ENCODE measurements at regions not wholly inside any gene's neighbourhood (a gene's known extent, or its start where the extent isn't known, plus 50 kb on each side); places are given as distances from the start of the nearest gene placed in this dataset.
A peak's percentile ranks its signal among the peaks of the same experiment; 100 is the strongest.

DNA sequence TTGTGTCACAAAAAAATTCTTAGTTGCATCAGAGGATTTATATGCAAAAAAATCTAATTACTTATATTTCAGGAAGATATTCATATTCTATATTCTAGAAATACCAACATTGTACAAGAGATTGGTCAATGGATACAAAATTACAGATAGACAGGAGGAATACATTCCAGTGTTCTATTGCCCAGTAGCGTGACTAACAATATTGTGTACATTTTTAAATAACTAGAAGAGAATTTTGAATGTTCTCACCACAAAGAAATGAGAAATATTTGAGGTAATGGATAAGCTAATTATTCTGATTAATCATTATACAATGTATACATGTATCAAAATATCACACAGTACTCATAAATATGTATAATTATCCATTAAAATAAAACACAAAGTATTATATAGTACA, 253.3 kb downstream of the IPMK start:
- DNase-seq (ENCODE audit: low read depth): no peak

- DNase-seq (ENCODE audit: low read depth): peak; percentile 77
Measured at GRCh38 chr10:58013406-58013805, 254.3 kb downstream of the IPMK start.

DNA sequence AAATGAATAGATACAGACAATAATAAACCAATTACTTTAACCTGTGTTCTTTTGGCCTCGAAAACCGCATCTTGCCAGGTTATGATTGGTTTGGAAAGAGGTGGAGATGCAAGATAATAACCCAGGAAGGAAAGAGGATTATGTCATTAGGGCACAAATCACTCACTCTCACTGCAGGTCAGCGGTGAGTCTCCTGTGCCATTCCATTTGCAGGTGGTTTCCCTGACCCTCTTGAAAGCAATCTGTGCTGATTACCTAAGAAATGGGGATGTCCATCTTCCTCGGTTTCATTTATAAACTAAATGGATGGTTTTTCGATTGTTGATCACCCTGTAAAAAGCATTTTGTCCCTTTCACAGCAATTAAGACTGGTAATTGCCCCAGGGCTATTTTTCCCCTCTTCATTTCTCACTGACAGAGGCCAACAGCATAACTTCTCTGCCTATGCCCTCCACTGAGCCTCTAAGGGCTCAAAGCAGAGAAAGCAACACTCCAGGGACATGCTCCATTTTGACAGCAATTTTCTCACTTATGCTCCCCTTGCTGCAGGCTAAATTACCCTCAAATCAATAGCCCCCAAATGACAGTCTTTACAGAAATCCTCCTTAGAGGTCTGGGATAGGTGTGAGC, 257.5 kb downstream of the IPMK start:
- no peak for DNase-seq (ENCODE audit: low read depth)

GRCh38 chr10:58003945-58004344, 263.7 kb downstream of the IPMK start:
- DNase-seq (ENCODE audit: low read depth): peak; percentile 45

GRCh38 chr10:58001159-58001558, 266.5 kb downstream of the IPMK start:
- DNase-seq (ENCODE audit: low read depth): no peak

- DNase-seq (ENCODE audit: low read depth): no peak
Measured at GRCh38 chr10:57996536-57996935, 271.2 kb downstream of the IPMK start.

- no peak for DNase-seq (ENCODE audit: low read depth)
Measured at GRCh38 chr10:57993302-57993701, 274.4 kb downstream of the IPMK start.

DNA sequence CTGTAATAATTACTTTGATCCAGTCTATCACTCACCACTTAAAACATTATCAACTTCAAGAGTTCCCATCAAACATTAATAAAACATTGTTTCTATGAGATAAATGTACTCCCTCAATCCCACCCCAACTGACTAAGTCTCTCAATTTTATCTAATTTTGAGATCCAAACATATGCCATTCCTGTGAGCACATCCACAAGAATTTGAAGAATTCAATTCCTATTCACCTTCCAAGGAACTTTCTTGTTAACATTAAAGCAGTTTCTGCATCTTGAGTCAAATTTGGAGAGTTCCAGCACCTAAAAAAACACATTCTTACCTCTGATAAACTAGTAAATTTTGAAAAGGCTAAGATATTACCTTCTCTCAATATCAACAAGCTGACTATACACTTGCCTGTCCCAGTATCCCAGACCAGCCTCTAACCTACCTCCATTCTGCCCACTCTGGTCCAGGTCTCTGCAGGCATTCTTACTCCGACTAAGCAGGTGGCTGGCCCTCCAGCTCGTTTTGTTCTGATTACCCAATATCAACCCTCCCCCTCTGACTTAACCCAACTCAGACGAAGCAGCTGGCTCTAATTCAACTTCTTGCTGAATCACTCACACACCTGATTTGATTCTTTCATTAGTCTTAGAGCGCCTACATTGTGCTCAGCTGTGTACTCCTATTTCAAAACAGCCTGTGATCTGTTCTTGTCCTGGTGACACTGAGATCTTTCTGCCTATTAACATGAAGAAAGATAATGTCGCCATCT, 275.2 kb downstream of the IPMK start:
- peak; percentile 39 for DNase-seq (ENCODE audit: low read depth)

DNA sequence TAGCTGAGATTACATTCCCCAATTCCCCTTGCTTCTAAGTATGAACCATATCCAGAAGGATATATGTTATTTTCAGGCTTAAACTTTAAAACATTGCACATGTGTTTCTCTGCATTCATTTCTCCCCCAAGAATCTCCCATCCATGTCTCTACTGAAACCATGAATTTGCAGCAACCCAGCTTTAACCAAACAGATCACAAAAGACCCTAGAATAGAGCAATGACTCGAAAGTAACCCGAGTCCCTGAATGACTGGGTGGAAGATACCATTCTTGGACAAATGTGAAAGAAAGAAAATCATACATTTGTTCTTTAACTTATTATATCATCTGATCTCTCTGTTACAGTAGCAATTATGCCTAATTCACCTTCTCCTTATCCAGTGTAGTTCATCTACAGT, 278.7 kb downstream of the IPMK start:
- peak; percentile 44 for DNase-seq (ENCODE audit: low read depth)

GRCh38 chr10:57987055-57987721, 280.5 kb downstream of the IPMK start:
- DNase-seq (ENCODE audit: low read depth): no peak

DNA sequence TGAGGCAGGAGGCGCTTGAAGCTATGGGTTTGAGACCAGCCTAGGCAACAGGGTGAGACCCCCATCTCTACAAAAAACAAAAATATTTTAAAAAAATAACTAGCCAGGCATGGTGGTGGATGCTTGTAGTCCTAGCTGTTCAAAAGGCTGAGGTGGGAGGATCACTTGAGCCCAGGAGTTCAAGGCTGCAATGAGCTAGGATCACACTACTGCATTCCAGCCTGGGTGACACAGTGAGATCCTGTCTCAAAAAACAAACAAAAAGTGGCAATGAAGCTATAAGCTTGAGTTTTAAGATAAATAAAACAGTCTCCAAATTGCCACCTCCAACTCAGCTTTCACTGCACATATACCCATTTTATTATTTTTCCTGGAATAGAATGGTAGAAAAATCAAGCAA, 281.3 kb downstream of the IPMK start:
- DNase-seq (ENCODE audit: low read depth): no peak

DNA sequence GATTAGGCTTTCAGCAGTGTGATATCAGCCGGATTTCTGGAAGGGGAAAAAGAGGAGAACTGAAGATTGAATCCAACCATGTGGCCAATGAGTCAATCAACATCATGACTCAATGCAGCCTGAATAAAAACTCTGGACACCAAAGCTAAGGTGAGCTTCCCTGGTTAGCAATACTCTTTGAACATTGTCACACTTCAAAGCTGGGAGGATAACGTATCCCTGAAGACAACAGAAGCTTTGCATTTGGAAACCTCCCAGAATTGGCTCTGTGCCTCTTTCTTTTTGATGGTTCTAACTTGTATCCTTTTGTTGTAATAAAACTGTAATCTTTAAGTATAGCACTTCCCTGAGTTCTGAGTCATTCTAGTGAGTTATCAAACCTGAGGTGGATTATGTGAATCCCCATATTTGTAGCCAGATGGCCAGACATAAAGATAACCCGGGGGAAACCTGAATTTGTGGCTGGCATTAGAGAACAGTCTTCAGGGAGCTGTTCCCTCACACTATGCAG, 284.4 kb downstream of the IPMK start:
- DNase-seq (ENCODE audit: low read depth): no peak

DNA sequence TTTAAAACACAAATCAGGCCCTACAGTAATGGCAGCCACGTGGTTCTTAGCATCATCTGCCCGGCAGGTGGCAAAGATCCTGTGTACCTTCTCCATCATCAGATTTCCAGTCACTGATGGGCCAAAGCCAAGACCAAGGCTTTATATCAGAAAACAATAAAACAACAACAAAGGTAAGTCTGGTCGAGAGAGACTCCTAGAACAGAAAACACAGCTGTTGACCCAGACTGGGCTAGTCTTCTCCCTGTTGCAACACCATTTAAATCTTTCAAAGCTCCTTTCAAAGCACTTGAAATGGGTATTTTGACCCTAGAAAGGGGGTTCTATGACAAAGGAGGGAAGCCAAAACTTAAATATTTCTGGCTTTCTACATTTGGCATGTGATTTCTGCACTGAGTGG, 285.6 kb downstream of the IPMK start:
- DNase-seq (ENCODE audit: low read depth): peak; percentile 37

DNA sequence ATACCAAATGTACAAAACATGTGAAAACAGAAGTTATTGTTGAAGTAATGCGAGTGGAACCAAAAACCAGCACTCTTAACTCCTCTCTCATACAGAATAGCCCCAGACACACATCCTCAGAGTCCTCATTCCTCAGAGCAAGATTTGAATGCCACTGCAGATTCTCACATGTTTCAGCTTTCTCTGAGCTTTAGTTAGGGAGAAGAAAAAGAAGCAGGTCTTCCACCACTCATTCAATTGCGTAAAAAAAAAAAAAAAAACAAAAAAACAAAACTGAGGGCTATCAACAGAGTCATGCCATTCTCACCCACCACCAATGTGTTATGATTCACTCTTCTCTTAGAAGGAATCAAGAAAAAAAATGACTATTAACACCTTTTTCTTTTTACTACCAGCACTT, 287.7 kb downstream of the IPMK start:
- no peak for DNase-seq (ENCODE audit: low read depth)

- DNase-seq (ENCODE audit: low read depth): peak; percentile 53
Measured at GRCh38 chr10:57979491-57979890, 288.2 kb downstream of the IPMK start.

DNA sequence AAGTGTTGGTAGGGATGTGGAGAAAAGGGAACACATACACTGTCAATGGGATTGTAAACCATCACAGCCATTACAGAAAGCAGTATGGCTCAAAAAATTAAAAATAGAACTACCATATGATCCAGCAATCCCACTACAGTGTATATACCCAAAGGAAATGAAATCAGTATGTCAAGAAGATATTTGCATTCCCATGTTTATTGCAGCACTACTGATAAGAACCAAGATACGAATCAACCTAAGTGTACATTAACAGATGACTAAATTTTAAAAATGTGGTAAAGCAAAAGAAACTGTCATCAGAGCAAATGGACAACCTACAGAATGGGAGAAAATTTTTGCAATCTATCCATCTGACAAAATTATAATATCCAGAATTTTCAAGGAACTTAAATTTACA, 290.4 kb downstream of the IPMK start:
- no peak for DNase-seq (ENCODE audit: low read depth)

- DNase-seq (ENCODE audit: low read depth): no peak
Measured at GRCh38 chr10:57973451-57973850, 294.2 kb downstream of the IPMK start.

GRCh38 chr10:57972783-57973182, 294.9 kb downstream of the IPMK start:
- no peak for DNase-seq (ENCODE audit: low read depth)

DNA sequence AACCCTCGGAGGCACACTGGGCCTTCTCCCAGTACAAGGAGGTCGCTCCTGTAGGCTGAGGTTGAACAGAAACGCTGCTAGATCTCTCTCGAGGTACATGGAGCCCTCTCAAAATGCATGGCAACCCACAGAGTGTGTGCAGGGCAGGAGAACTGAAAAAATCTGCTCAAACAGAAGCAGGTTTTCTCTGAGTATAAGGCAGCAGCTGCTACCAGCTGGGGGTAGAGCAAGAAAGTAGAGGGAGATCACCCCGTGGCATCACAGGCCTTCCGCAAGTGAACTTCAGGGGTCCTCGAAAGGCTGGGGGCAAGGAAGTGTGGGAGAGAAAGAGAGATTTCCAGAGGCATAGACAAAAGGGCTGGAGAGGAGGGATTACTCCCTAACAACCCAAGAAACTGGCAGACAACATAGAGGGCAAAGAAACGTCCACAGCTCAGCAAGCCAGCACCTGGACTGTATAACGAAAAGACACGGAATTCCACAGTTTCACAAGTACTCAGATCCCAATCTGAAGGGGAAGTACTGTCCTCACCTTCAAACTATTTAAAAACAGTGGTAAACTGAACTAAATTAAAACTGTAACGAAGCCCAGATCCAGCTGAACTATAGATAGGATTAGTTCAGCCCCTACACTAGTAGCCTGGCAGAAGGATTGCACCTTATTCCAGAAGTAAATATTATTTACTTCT, 299.2 kb downstream of the IPMK start:
- DNase-seq (ENCODE audit: low read depth): no peak

DNA sequence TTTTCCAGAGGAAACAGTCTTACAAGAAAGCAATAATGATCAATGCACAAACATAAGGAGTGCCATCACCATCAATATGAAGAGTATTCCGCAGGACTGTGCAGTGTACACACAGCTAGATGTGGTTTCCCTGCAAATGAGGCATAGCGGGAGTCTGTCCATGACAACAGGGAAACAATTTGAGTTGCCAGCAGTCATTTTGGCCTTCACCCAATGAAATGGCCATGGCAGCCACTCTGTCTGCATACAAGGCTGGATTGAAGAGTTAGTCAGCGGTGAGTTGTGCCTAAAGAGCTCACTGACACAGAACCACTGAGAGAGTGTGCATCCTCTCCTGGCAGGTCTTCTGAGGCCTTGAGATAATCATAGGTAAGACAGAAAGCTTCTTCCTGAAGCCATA, 303.3 kb downstream of the IPMK start:
- peak; percentile 87 for DNase-seq (ENCODE audit: low read depth)

DNA sequence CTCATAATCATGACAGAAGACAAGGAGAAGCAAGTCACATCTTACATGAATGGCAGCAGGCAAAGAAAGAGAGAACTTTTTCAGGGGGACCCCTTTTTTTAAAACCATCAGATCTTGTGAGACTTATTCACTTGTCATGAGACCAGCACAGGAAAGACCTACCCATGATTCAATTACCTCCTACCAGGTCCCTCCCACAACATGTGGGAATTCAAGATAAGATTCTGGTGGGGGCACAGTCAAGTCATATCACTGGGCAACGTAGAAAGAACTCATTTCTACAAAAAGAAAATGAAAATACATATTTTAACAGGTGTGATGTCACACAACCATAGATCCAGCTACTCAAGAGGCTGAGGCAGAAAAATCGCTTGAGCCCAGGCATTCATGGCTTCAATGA, 304.1 kb downstream of the IPMK start:
- no peak for DNase-seq (ENCODE audit: low read depth)

- DNase-seq (ENCODE audit: low read depth): no peak
Measured at GRCh38 chr10:57962839-57963238, 304.9 kb downstream of the IPMK start.

All from myocyte (in vitro differentiated cells).